GM12878 (cell line): ENCODE measurements at regions not wholly inside any gene's neighbourhood (a gene's known extent, or its start where the extent isn't known, plus 50 kb on each side); places are given as distances from the start of the nearest gene placed in this dataset.

ENCODE experiments used
- ATAC-seq: fragments of 200-7000 bp; cut with Tn5 transposase; 3 replicates; pipeline ENCODE4 v1.9.1; 2020; ENCODE audit warnings: mild to moderate bottlenecking, moderate library complexity
- BruUV-seq: library from RNA; stranded (reverse); fragments of 400-500 nt; replicated peaks from 2 replicates; lab custom pipeline; 2021; lab: Mats Ljungman, UMichigan
- CTCF ChIA-PET: fragments of 300-600 bp; sonication (Branson Sonifier 250); formaldehyde crosslinking; extraction: SDS; loops from one replicate; lab custom pipeline; 2021; ENCODE audit warnings: inconsistent platforms; lab: Yijun Ruan, JAX
- POLR2A ChIA-PET: fragments of 350-600 bp; formaldehyde crosslinking; extraction: SDS; loops from one replicate; lab custom pipeline; 2021; ENCODE audit warnings: inconsistent platforms; lab: Charles Lee
- RAD21 ChIA-PET: fragments of 300-600 bp; sonication (Branson Sonifier 250); formaldehyde crosslinking; loops from one replicate; lab custom pipeline; 2023; ENCODE audit warnings: antibody characterized with exemption; ENCODE audit not compliant: unreplicated experiment; lab: Charles Lee
- SMC1A ChIA-PET: fragments of 300-600 bp; sonication (Branson Sonifier 250); formaldehyde crosslinking; loops from one replicate; lab custom pipeline; 2023; ENCODE audit not compliant: unreplicated experiment, uncharacterized antibody; lab: Charles Lee
- DNase-seq: peaks from one replicate; pipeline ENCODE4 v3.0.0-alpha.2; 2011; ENCODE audit warnings: low read depth, low spot score
- FAIRE-seq: peaks from 3 replicates; lab custom pipeline; 2011; peaks lifted over from hg19 to GRCh38; lab: Jason Lieb, UNC
- H2AFZ ChIP-seq: 2 replicates; pipeline ENCODE4 v1.6.0; 2011; ENCODE audit warnings: low read depth, low read length, control low read depth; ENCODE audit not compliant: control insufficient read depth
- H3K27ac ChIP-seq: 2 replicates; pipeline ENCODE4 v1.5.1; 2011; ENCODE audit warnings: control low read depth; ENCODE audit not compliant: control insufficient read depth, insufficient read depth
- H3K27me3 ChIP-seq, 2 experiments: replicated peaks in 1 of 2; 2 replicates each; pipeline versions ENCODE4 v1.6.0 to v1.6.1; 2011; ENCODE audit warnings: low read length in 1 of 2; ENCODE audit not compliant: control insufficient read depth in 2 of 2, insufficient read depth in 2 of 2
- H3K36me3 ChIP-seq, 2 experiments: 2 replicates each; pipeline ENCODE4 v1.5.1; 2011; ENCODE audit warnings: low read length in 1 of 2; ENCODE audit not compliant: control insufficient read depth in 2 of 2, insufficient read depth in 2 of 2
- H3K4me1 ChIP-seq: 2 replicates; pipeline ENCODE4 v1.6.1; 2011; ENCODE audit warnings: mild to moderate bottlenecking, low read length, moderate library complexity, mixed read lengths; ENCODE audit not compliant: control insufficient read depth, insufficient read depth
- H3K4me2 ChIP-seq: 2 replicates; pipeline ENCODE4 v1.6.0; 2011; ENCODE audit warnings: control low read depth; ENCODE audit not compliant: control insufficient read depth, insufficient read depth
- H3K4me3 ChIP-seq: fragments of 200-600 bp; sonication (generic); 2 replicates; pipeline ENCODE4 v1.5.1; 2016
- H3K79me2 ChIP-seq: 2 replicates; pipeline ENCODE4 v1.6.0; 2011; ENCODE audit warnings: low read length; ENCODE audit not compliant: control insufficient read depth, insufficient read depth
- H3K9ac ChIP-seq: 2 replicates; pipeline ENCODE4 v1.8.0; 2011; ENCODE audit warnings: low read length, control low read depth, mixed read lengths; ENCODE audit not compliant: control insufficient read depth, insufficient read depth
- H3K9me3 ChIP-seq: replicated peaks from 3 replicates; pipeline ENCODE4 v1.5.1; 2011; ENCODE audit warnings: mild to moderate bottlenecking, low read length; ENCODE audit not compliant: control insufficient read depth, insufficient read depth
- H4K20me1 ChIP-seq: 2 replicates; pipeline ENCODE4 v1.6.0; 2011; ENCODE audit not compliant: control insufficient read depth, insufficient read depth
- E2F8 ChIP-seq: fragments of 450-650 bp; IDR thresholded peaks from 2 replicates; pipeline ENCODE4 v1.6.1; 2018; ENCODE audit warnings: mild to moderate bottlenecking, low read depth, moderate library complexity; ENCODE audit not compliant: partially characterized antibody
- EP300 ChIP-seq, 2 experiments: fragments of 150-350 bp in 1 of 2; IDR thresholded peaks; 2 replicates each; pipeline ENCODE4 v1.6.1; 2011 to 2012; ENCODE audit warnings: low read depth in 2 of 2, low read length in 2 of 2, borderline replicate concordance in 1 of 2, improper control_type of control experiment in 1 of 2, inconsistent platforms in 1 of 2; ENCODE audit not compliant: control insufficient read depth in 1 of 2
- HCFC1 ChIP-seq: fragments of 150-350 bp; IDR thresholded peaks from 2 replicates; pipeline ENCODE4 v1.6.1; 2014; ENCODE audit warnings: low read length
- NR2F1 ChIP-seq: fragments of 450-650 bp; conservative IDR thresholded peaks from 2 replicates; pipeline ENCODE4 v1.6.1; 2017; ENCODE audit warnings: mild to moderate bottlenecking
- RB1 ChIP-seq: fragments of 450-650 bp; formaldehyde crosslinking; IDR thresholded peaks from 2 replicates; pipeline ENCODE4 v1.6.1; 2017; ENCODE audit warnings: mild to moderate bottlenecking, borderline replicate concordance
- STAT3 ChIP-seq: IDR thresholded peaks from 2 replicates; pipeline ENCODE4 v1.6.1; 2011; ENCODE audit warnings: low read depth, low read length, improper control_type of control experiment
- YY1 ChIP-seq: IDR thresholded peaks from 2 replicates; pipeline ENCODE4 v1.6.1; 2011; ENCODE audit warnings: low read depth, mild to moderate bottlenecking, low read length
- ZNF687 ChIP-seq: fragments of 450-650 bp; IDR thresholded peaks from 2 replicates; pipeline ENCODE4 v1.6.1; 2017; ENCODE audit warnings: mild to moderate bottlenecking, moderate library complexity
- WGBS: methylation state at CpG from one replicate; pipeline ENCODE4 v1.1.6; 2016; ENCODE audit warnings: low lambda C conversion rate; ENCODE audit not compliant: insufficient replicate concordance, insufficient coverage; ENCODE audit errors: missing lambda C conversion rate; 5-methylcytosine and 5-hydroxymethylcytosine counted together
- in situ Hi-C: fragments of 300-500 bp; cut with MboI; formaldehyde crosslinking; loops from 9 replicates; pipeline ENCODE4 v1.14.3; 2018; ENCODE audit warnings: mixed read lengths
- intact Hi-C: fragments of 100-400 bp; cut with micrococcal nuclease; formaldehyde crosslinking; loops from one replicate; pipeline ENCODE4 v1.14.2; 2022; ENCODE audit not compliant: unreplicated experiment

GRCh38 chr3:176347424-176348146, 849.7 kb downstream of the TBL1XR1 start:
- H3K4me2 ChIP-seq = no peak overlapping the region
- H3K79me2 ChIP-seq = no peaks in the 10 kb centered on the region
- no peak for TF ChIP-seq YY1
- TF ChIP-seq E2F8 = no peak
- TF ChIP-seq RB1 = no peak
- TF ChIP-seq HCFC1 = no peak
- TF ChIP-seq NR2F1 = no peak
- TF ChIP-seq STAT3 = no peak
- no peak for TF ChIP-seq EP300 (IDR thresholded peaks at IDR 0.05; ENCODE audit: borderline replicate concordance in 1 of 2, control insufficient read depth in 1 of 2, low read depth in 2 of 2, low read length in 2 of 2)
- TF ChIP-seq ZNF687 = no peak
- no peaks in the 10 kb centered on the region for H3K36me3 ChIP-seq
- intact Hi-C loops (no loop called here), in situ Hi-C loops (no loop called here)
- FAIRE-seq (no peak), DNase-seq (no peak), ATAC-seq (no peak)
- H3K27ac ChIP-seq = no peak overlapping the region
- H3K9ac ChIP-seq = no peak overlapping the region
- CTCF ChIA-PET = no interaction called here
- no peaks in the 10 kb centered on the region for H3K4me1 ChIP-seq
- no peak overlapping the region for H2AFZ ChIP-seq
- no peaks in the 10 kb centered on the region for H3K9me3 ChIP-seq
- POLR2A ChIA-PET = no interaction called here
- H4K20me1 ChIP-seq = no peaks in the 10 kb centered on the region
- RAD21 ChIA-PET = no interaction called here
- BruUV-seq = no TSS peak
- WGBS = 29% methylated on average over 4 of the region's 4 CpGs
- no peaks in the 10 kb centered on the region for H3K27me3 ChIP-seq
- H3K4me3 ChIP-seq = no peak overlapping the region
- SMC1A ChIA-PET = no interaction called here
